ENCODE measurements at regions not wholly inside any gene's neighbourhood (a gene's known extent, or its start where the extent isn't known, plus 50 kb on each side); places are given as distances from the start of the nearest gene placed in this dataset.

- no peaks in the 10 kb centered on the region for H3K27me3 Mint-ChIP-seq (ENCODE audit: low read depth)
These were observed 739.7 kb upstream of the DPPA4 start for GRCh38 chr3:110077093-110077492.

More at GRCh38 chr3:110077093-110077492, 739.7 kb upstream of the DPPA4 start:
- Histone ChIP-seq H3T11ph (ENCODE audit: low read length) (no peak overlapping the region), H4K5ac (ENCODE audit: insufficient read length, low read depth, low read length) (no peak overlapping the region), H4K8ac (replicated peaks; ENCODE audit: insufficient read length, low read depth, low read length) (no peak overlapping the region), H3K27me3 (ENCODE audit: insufficient read depth, low read length) (no peaks in the 10 kb centered on the region), H2BK15ac (ENCODE audit: low read depth, low read length) (no peak overlapping the region), H3K14ac (ENCODE audit: insufficient read depth, low read length) (no peak overlapping the region), H2BK5ac (ENCODE audit: insufficient read length, low read length) (no peak overlapping the region), H3K4ac (ENCODE audit: low read depth, low read length) (no peak overlapping the region), H3K4me2 (ENCODE audit: insufficient read depth, insufficient read length, low read length) (no peak overlapping the region), H3K23me2 (ENCODE audit: insufficient read length, low read depth, low read length, poor library complexity, severe bottlenecking) (no peaks in the 10 kb centered on the region), H4K91ac (ENCODE audit: insufficient read length, low read depth, low read length) (no peak overlapping the region), H2AK5ac (ENCODE audit: insufficient read length, low read length) (no peak overlapping the region), H2BK120ac (ENCODE audit: low read depth, low read length, poor library complexity, severe bottlenecking) (no peak overlapping the region), H3K9me3 (ENCODE audit: control insufficient read depth, low read depth, low read length) (peaks cover 5% of the 10 kb centered on the region), H3K79me1 (ENCODE audit: insufficient read depth, low read depth, low read length, poor library complexity, severe bottlenecking) (no peaks in the 10 kb centered on the region), H3K18ac (ENCODE audit: insufficient read length, low read depth, low read length) (no peak overlapping the region), H3K56ac (ENCODE audit: insufficient read length, low read depth, low read length) (no peak overlapping the region), H3K27ac (ENCODE audit: insufficient read length, low read depth, low read length) (no peak overlapping the region), H2AFZ (ENCODE audit: low read length) (no peak overlapping the region), H4K20me1 (ENCODE audit: control insufficient read depth, insufficient read depth, insufficient read length) (no peaks in the 10 kb centered on the region), H3K79me2 (ENCODE audit: insufficient read depth, low read length) (no peaks in the 10 kb centered on the region), H3K4me1 (ENCODE audit: insufficient read depth, low read length) (no peaks in the 10 kb centered on the region), H3K23ac (ENCODE audit: insufficient read length, low read depth, low read length) (no peak overlapping the region), H2BK12ac (ENCODE audit: insufficient read length, low read depth, low read length) (no peak overlapping the region), H3K9ac (ENCODE audit: extremely low read depth, insufficient read length, low read length) (no peak overlapping the region), H2BK20ac (ENCODE audit: low read depth, low read length, poor library complexity, severe bottlenecking) (no peak overlapping the region)
- no CpG with 5 or more reads among the region's 1 CpG for WGBS (ENCODE audit: extremely low coverage, insufficient read length, low lambda C conversion rate)
- Mint-ChIP-seq H3K9me3 (peaks cover 10 to 17% of the 10 kb centered on the region in 2 experiments; a peak in 4 of 5 replicates), H3K4me1 (no peaks in the 10 kb centered on the region), H3K4me3 (no peak overlapping the region), H3K36me3 (ENCODE audit: insufficient read depth in 1 of 3, low read depth in 3 of 3) (peaks cover 7 to 9% (median 9%) of the 10 kb centered on the region in 3 experiments; a peak in 5 of 7 replicates), H3K27ac (no peak overlapping the region)
- DNase-seq: no peak
- no peak for TF ChIP-seq CTCF (conservative IDR thresholded peaks at IDR 0.05)

All from H9 (cell line).